GM23248 (cell line): ENCODE measurements at regions not wholly inside any gene's neighbourhood (a gene's known extent, or its start where the extent isn't known, plus 50 kb on each side); places are given as distances from the start of the nearest gene placed in this dataset.

Experiments
- DNase-seq: peaks from one replicate; pipeline ENCODE4 v3.0.0-alpha.2; 2015
- H2AFZ ChIP-seq: fragments of 200-600 bp; sonication (generic); 2 replicates; pipeline ENCODE4 v1.6.1; 2016; ENCODE audit warnings: antibody characterized with exemption
- H3F3A ChIP-seq: fragments of 200-600 bp; sonication (generic); 2 replicates; pipeline ENCODE4 v1.6.1; 2016; ENCODE audit warnings: mild to moderate bottlenecking, antibody characterized with exemption, mixed run types; ENCODE audit not compliant: insufficient read depth
- H3K27ac ChIP-seq: fragments of 200-600 bp; sonication (generic); 2 replicates; pipeline ENCODE4 v1.5.1; 2016; ENCODE audit warnings: mild to moderate bottlenecking
- H3K27me3 ChIP-seq: fragments of 200-600 bp; sonication (generic); replicated peaks from 2 replicates; pipeline ENCODE4 v1.6.1; 2016; ENCODE audit warnings: mild to moderate bottlenecking; ENCODE audit not compliant: insufficient read depth
- H3K36me3 ChIP-seq: fragments of 200-600 bp; sonication (generic); 2 replicates; pipeline ENCODE4 v1.6.1; 2016; ENCODE audit warnings: low read depth, mild to moderate bottlenecking
- H3K4me1 ChIP-seq: fragments of 200-600 bp; sonication (generic); 2 replicates; pipeline ENCODE4 v1.6.1; 2016; ENCODE audit warnings: mild to moderate bottlenecking; ENCODE audit not compliant: insufficient read depth
- H3K4me2 ChIP-seq: fragments of 200-600 bp; sonication (generic); one replicate; pipeline ENCODE4 v1.6.1; 2016; ENCODE audit warnings: mild to moderate bottlenecking; ENCODE audit not compliant: unreplicated experiment
- H3K4me3 ChIP-seq: fragments of 200-600 bp; sonication (generic); 2 replicates; pipeline ENCODE4 v1.5.1; 2016; ENCODE audit warnings: mild to moderate bottlenecking
- H3K79me2 ChIP-seq: fragments of 200-600 bp; sonication (generic); 2 replicates; pipeline ENCODE4 v1.6.1; 2016; ENCODE audit warnings: mild to moderate bottlenecking; ENCODE audit not compliant: insufficient read depth
- H3K9ac ChIP-seq: fragments of 200-600 bp; sonication (generic); 2 replicates; pipeline ENCODE4 v1.6.1; 2016; ENCODE audit warnings: mild to moderate bottlenecking
- H3K9me2 ChIP-seq: fragments of 200-600 bp; sonication (generic); 2 replicates; pipeline ENCODE4 v1.6.1; 2016; ENCODE audit warnings: mixed run types, mild to moderate bottlenecking, moderate library complexity; ENCODE audit not compliant: insufficient read depth
- H3K9me3 ChIP-seq: fragments of 200-600 bp; sonication (generic); one replicate; pipeline ENCODE4 v1.6.1; 2017; ENCODE audit warnings: low read depth
- H4K20me1 ChIP-seq: fragments of 200-600 bp; sonication (generic); 2 replicates; pipeline ENCODE4 v1.6.0; 2016; ENCODE audit not compliant: insufficient read depth
- EZH2 ChIP-seq: fragments of 200-600 bp; sonication (generic); IDR thresholded peaks from 2 replicates; pipeline ENCODE4 v1.6.1; 2018; ENCODE audit warnings: antibody characterized with exemption, mild to moderate bottlenecking; ENCODE audit not compliant: insufficient read depth, poor library complexity, severe bottlenecking
- EZH2phosphoT487 ChIP-seq: fragments of 200-600 bp; sonication (generic); IDR thresholded peaks from 2 replicates; pipeline ENCODE4 v1.6.1; 2018; ENCODE audit warnings: antibody characterized with exemption, moderate library complexity, mild to moderate bottlenecking, low read depth; ENCODE audit not compliant: insufficient read depth
- WGBS, 2 experiments: methylation state at CpG; one replicate each; pipeline ENCODE4 v1.1.6; 2015 to 2017; ENCODE audit warnings: low lambda C conversion rate in 2 of 2, low coverage in 1 of 2; ENCODE audit errors: missing lambda C conversion rate in 2 of 2; 5-methylcytosine and 5-hydroxymethylcytosine counted together
- in situ Hi-C: fragments of 300-500 bp; cut with MboI; formaldehyde crosslinking; loops from 2 replicates; pipeline ENCODE4 v1.15.0; 2020

DNA sequence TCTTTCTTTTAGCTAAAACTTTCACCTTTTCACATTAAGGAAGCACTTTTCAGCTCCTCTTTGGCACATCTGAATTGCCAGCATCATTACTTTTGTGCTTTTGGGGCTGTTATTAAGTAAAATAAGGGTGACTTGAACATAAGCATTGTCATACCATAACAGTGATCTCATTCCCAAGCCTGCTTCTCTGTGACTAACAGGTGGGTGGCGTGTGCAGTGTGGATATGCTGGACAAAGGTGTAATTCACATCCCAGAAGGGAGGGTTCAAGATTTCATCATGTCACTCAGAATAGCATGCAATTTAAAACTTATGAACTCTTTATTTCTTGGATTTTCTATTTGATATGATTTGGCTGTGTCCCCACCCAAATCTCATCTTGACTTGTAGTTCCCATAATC, 517.4 kb upstream of the MKI67 start:
- H3K4me1 ChIP-seq, result no peaks in the 10 kb centered on the region
- no peaks in the 10 kb centered on the region for H3K9me2 ChIP-seq
- H3F3A ChIP-seq, result no peaks in the 10 kb centered on the region
- WGBS, 2 experiments, result 0 to 7% methylated on average over 1 of the region's 1 CpG
- no peak for DNase-seq
- H3K4me2 ChIP-seq, result no peak overlapping the region
- no peak overlapping the region for H2AFZ ChIP-seq
- H3K79me2 ChIP-seq, result no peaks in the 10 kb centered on the region
- in situ Hi-C loops, result no loop called here
- no peak overlapping the region for H3K4me3 ChIP-seq
- H3K36me3 ChIP-seq, result no peaks in the 10 kb centered on the region
- no peaks in the 10 kb centered on the region for H4K20me1 ChIP-seq
- no peak overlapping the region for H3K9ac ChIP-seq
- no peaks in the 10 kb centered on the region for H3K27me3 ChIP-seq
- no peak for TF ChIP-seq EZH2
- H3K27ac ChIP-seq, result no peak overlapping the region
- no peaks in the 10 kb centered on the region for H3K9me3 ChIP-seq

DNA sequence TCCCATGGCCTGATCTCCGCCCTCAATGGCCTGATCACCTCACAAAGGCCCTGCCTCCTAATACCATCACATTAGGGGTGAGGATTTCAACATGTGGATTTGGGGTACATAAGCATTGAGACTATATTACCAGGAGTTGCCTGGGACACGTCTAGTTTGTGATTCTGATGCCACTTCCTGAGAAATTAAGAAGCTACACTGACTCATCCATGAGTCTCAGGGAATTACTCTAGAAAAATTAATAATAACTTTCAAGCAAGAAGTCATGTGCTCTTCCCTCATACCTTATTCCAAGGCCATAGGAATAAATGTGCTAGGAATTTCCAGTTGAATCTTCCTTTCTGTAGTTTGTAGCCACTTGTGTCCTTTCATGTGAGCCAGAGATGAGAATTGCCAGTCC, 519.3 kb upstream of the MKI67 start:
- Histone ChIP-seq H3K4me2 (no peak overlapping the region), H3K4me3 (no peak overlapping the region), H3K36me3 (no peaks in the 10 kb centered on the region), H3K9ac (no peak overlapping the region), H3F3A (no peaks in the 10 kb centered on the region), H3K79me2 (no peaks in the 10 kb centered on the region), H2AFZ (no peak overlapping the region), H3K27me3 (no peaks in the 10 kb centered on the region), H3K27ac (no peak overlapping the region), H3K9me3 (no peaks in the 10 kb centered on the region), H3K9me2 (no peaks in the 10 kb centered on the region), H3K4me1 (no peaks in the 10 kb centered on the region), H4K20me1 (no peaks in the 10 kb centered on the region)
- in situ Hi-C loops, result no loop called here
- DNase-seq, result no peak
- WGBS, 2 experiments, result 25 to 41% methylated on average over 2 of the region's 2 CpGs
- TF ChIP-seq EZH2phosphoT487 (no peak), EZH2 (no peak)

DNA sequence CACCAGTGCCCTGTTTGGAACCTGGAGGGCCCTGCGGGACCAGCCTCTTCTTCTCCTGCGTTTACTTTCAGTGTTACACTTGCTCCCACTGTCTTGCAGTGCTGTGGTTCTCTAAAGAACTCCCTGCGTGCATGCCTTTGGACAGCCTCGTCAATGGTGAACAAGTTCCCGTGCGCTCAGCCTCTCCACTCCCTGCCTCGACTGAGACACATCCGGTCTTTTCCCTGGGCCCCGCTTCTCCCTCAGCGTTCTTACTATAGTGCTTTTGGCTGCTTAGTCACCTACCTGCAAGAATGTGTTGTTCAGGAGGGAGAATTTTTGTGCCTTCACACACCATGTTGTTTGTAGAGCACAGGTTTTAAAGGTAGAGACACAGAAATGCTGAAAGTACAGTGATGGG, 520.7 kb upstream of the MKI67 start:
- in situ Hi-C loops, result no loop called here
- 74 to 82% methylated on average over 10 of the region's 10 CpGs for WGBS, 2 experiments

DNA sequence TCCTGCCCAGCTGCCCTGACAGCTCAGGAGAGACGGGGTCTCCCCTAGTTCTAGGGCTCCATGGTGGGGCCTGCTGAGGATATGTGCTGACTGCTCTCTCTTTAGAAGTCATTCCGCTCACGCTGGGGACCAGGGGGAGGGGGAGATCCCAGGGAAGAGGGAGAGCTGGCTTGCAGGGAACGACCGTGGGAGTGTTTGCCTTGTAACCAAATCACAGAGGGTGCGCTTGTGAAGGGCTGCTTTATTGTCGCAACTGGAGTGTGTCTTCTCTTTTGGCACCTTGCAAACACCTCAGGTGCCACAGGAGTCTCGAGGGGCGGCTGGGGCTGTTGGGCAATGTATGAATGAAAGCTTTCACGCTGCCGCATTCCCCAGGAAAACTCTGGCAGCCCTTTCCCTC, 531.3 kb upstream of the MKI67 start:
- H3K27me3 ChIP-seq, result no peaks in the 10 kb centered on the region
- H3K36me3 ChIP-seq, result no peaks in the 10 kb centered on the region
- in situ Hi-C loops, result no loop called here

More for the DNA sequence above, 520.7 kb upstream of the MKI67 start:
- no peaks in the 10 kb centered on the region for H3K79me2 ChIP-seq
- H3K9ac ChIP-seq, result no peak overlapping the region
- H3K9me2 ChIP-seq, result no peaks in the 10 kb centered on the region
- TF ChIP-seq EZH2, result no peak
- no peak for TF ChIP-seq EZH2phosphoT487
- H3K4me1 ChIP-seq, result no peaks in the 10 kb centered on the region
- H3K36me3 ChIP-seq, result no peaks in the 10 kb centered on the region
- DNase-seq, result no peak
- no peaks in the 10 kb centered on the region for H3F3A ChIP-seq
- H3K4me2 ChIP-seq, result no peak overlapping the region
- H2AFZ ChIP-seq, result no peak overlapping the region
- H3K9me3 ChIP-seq, result no peaks in the 10 kb centered on the region
- H3K27ac ChIP-seq, result no peak overlapping the region
- no peaks in the 10 kb centered on the region for H3K27me3 ChIP-seq
- H3K4me3 ChIP-seq, result no peak overlapping the region
- no peaks in the 10 kb centered on the region for H4K20me1 ChIP-seq

DNA sequence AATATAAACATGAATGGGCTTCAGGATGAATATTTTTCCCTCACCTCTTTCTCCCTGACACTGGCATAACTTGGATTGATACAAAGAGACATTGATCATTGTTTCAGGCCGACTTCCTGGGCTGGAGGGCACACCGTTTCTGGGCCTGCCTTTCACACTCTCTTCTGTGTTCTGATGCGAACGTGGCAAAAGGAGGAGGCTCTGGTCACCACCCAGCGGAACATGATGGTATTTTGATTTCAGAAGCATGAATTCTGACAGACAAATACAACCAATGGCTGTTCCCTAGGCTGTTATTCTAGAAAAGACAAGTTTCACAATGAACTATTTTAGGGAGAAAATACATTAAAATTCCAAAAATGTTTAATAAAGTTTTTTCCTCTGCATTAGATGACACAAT, 534.5 kb upstream of the MKI67 start:
- no peaks in the 10 kb centered on the region for H3F3A ChIP-seq
- 30 to 32% methylated on average over 5 of the region's 5 CpGs for WGBS, 2 experiments
- no peak overlapping the region for H3K4me3 ChIP-seq
- no peak overlapping the region for H2AFZ ChIP-seq
- H3K9ac ChIP-seq, result no peak overlapping the region
- H3K27me3 ChIP-seq, result no peaks in the 10 kb centered on the region
- H3K9me3 ChIP-seq, result peaks cover 3% of the 10 kb centered on the region
- TF ChIP-seq EZH2 (no peak), EZH2phosphoT487 (no peak)
- no peaks in the 10 kb centered on the region for H3K79me2 ChIP-seq
- H3K9me2 ChIP-seq, result no peaks in the 10 kb centered on the region
- in situ Hi-C loops, result no loop called here
- no peak for DNase-seq
- H3K36me3 ChIP-seq, result no peaks in the 10 kb centered on the region
- H3K4me1 ChIP-seq, result no peaks in the 10 kb centered on the region
- H4K20me1 ChIP-seq, result no peaks in the 10 kb centered on the region
- no peak overlapping the region for H3K27ac ChIP-seq
- H3K4me2 ChIP-seq, result no peak overlapping the region

More for the DNA sequence above, 531.3 kb upstream of the MKI67 start:
- no peak overlapping the region for H2AFZ ChIP-seq
- no peak for TF ChIP-seq EZH2phosphoT487
- TF ChIP-seq EZH2, result no peak
- no peaks in the 10 kb centered on the region for H4K20me1 ChIP-seq
- DNase-seq, result no peak
- no peaks in the 10 kb centered on the region for H3K79me2 ChIP-seq
- no peaks in the 10 kb centered on the region for H3K9me2 ChIP-seq
- no peak overlapping the region for H3K27ac ChIP-seq
- no peak overlapping the region for H3K4me3 ChIP-seq
- H3F3A ChIP-seq, result no peaks in the 10 kb centered on the region
- H3K9ac ChIP-seq, result no peak overlapping the region
- WGBS, 2 experiments, result 50 to 52% methylated on average over 9 to 11 of the region's 11 CpGs
- peaks cover 2% of the 10 kb centered on the region for H3K9me3 ChIP-seq
- H3K4me1 ChIP-seq, result no peaks in the 10 kb centered on the region
- no peak overlapping the region for H3K4me2 ChIP-seq
